ENCODE measurements at regions not wholly inside any gene's neighbourhood (a gene's known extent, or its start where the extent isn't known, plus 50 kb on each side); places are given as distances from the start of the nearest gene placed in this dataset.
"Not testable (repeated sequence)": the region's sequence is repeated elsewhere in the genome, so short reads cannot be mapped to it uniquely, and the experiment has no call there.

DNA sequence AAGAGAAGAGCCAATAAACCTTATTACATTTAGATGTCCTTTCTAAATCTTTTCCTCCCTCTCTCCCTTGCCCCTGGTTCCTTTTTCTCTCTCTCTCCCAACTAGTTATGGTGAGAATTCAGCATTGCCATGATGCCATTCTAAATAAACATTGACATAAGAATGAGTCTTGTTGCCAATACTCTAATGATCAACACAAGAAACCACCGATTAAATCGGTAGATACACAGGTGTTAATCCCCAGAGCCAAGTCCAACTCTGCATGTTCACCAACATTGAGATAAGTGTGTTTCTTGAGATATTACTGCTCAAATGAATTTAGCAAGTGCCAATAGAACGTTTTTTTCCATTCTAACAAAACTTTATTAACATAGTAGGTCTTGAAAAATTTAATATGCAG, 412.1 kb downstream of the KCNJ2 start:
- Histone ChIP-seq H3K4me1 (ENCODE audit: insufficient read depth, low read length) (no peaks in the 10 kb centered on the region), H3K36me3 (ENCODE audit: insufficient read depth, low read length) (no peaks in the 10 kb centered on the region; the same call in 1 of the 2 replicates), H3K9ac (ENCODE audit: low read depth, low read length) (no peak overlapping the region), H3K9me3 (ENCODE audit: control insufficient read depth, insufficient read depth, low read length) (peaks cover 4% of the 10 kb centered on the region; the same call in 1 of the 2 replicates)

DNA sequence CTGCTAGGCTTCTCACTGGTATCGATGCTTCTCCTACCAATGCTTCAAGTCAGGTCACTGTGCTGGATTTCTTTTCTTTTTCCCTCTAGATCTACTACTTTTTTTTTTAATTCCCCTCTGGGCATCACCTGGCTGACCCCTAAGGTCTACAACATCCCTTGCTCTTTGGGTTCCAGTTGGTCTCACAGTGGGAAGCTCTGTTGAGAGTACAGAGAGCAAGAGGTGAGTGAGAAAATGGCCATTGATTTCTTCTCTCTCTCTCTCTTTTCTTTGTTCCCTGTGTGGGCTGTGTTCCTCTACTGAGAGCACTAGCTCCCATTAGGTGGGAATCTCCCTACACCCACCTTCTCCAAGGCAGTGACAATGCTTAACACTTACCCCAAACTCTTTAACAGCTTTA, 413.4 kb downstream of the KCNJ2 start:
- peaks cover 4% of the 10 kb centered on the region; the same call in 1 of the 2 replicates for H3K9me3 ChIP-seq (ENCODE audit: control insufficient read depth, insufficient read depth, low read length)
- no peaks in the 10 kb centered on the region for H3K4me1 ChIP-seq (ENCODE audit: insufficient read depth, low read length)
- no peak overlapping the region for H3K9ac ChIP-seq (ENCODE audit: low read depth, low read length)
- no peaks in the 10 kb centered on the region for H3K36me3 ChIP-seq (ENCODE audit: insufficient read depth, low read length)

DNA sequence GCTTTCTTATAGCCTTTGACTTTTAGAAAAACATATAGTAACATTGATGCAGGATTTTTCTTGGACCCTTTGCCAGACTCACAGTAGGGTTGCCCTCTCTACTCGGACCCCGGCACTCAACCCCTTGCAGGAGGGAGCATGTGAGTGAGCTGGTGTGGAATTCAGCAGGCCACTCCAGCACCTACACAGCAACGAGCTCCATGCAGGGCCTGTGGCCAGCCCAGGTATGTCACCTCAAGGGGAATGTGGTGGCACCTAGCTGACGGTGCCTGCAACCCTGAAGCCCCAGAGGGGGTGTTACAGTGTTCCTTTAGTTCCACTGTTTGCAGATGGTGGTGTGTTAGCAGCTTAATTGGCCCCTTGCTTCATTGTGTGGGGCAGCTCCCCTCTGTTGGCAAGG, 414.9 kb downstream of the KCNJ2 start:
- Histone ChIP-seq H3K9ac (ENCODE audit: low read depth, low read length) (no peak overlapping the region), H3K9me3 (ENCODE audit: control insufficient read depth, insufficient read depth, low read length) (peaks cover 4% of the 10 kb centered on the region; the same call in 1 of the 2 replicates), H3K4me1 (ENCODE audit: insufficient read depth, low read length) (no peaks in the 10 kb centered on the region), H3K36me3 (ENCODE audit: insufficient read depth, low read length) (no peaks in the 10 kb centered on the region)

DNA sequence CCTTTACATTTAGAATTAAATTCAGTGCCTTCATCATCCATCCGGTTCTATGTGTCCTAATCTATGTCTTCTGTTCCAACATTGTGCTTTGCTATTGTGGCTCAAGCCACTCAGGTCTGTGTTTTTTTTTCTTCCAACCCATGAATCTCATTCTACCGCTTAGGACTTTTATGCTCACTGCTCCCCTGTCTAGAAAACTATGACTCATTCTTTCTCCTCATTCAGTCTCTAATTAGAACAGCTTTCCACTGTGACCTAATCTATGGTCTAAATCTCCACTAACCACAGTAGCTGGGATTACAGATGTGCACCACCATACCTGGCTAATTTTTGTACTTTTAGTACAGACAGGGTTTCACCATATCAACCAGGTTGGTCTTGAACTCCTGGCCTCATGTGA, 418.7 kb downstream of the KCNJ2 start:
- Histone ChIP-seq H3K9me3 (ENCODE audit: control insufficient read depth, insufficient read depth, low read length) (peaks cover 4% of the 10 kb centered on the region; the same call in 1 of the 2 replicates), H3K9ac (ENCODE audit: low read depth, low read length) (no peak overlapping the region), H3K36me3 (ENCODE audit: insufficient read depth, low read length) (no peaks in the 10 kb centered on the region), H3K4me1 (ENCODE audit: insufficient read depth, low read length) (no peaks in the 10 kb centered on the region)

DNA sequence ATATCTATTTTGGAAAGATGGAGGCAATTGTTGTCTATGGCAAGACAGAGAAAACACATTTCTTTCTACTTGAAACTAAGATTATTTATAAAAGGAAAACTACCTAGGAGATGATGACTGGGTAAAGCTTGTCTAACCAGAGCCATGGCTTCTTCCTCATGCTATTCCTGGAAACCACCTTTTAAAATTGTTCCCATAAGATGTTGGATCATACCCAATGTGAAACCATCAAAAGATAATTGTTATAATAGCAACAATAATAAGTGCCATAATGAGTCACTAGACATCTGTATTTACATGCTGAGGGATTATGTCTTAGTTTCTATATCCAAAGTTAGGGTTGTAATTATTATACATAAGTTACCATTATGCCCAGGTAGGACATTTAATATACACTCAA, 428.4 kb downstream of the KCNJ2 start:
- Histone ChIP-seq H3K36me3 (ENCODE audit: insufficient read depth, low read length) (no peaks in the 10 kb centered on the region), H3K9me3 (ENCODE audit: control insufficient read depth, insufficient read depth, low read length) (no peaks in the 10 kb centered on the region), H3K9ac (ENCODE audit: low read depth, low read length) (no peak overlapping the region), H3K4me1 (ENCODE audit: insufficient read depth, low read length) (no peaks in the 10 kb centered on the region)

DNA sequence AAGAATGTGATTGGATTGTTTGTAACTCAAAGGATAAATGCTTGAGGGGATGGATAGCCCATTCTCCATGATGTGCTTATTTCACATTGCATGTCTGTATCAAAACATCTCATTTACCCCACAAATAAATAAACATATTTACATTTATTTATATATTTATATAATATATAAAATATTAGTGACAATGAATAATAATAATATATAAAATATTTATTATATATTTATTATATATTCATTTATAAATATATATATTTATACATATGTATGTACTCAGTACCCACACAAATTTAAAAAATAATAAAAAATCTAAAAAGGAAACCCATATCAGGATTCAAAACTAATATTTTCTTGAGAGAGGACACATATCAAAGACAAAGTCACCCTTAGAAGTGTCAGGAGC, 429.9 kb downstream of the KCNJ2 start:
- no peaks in the 10 kb centered on the region for H3K9me3 ChIP-seq (ENCODE audit: control insufficient read depth, insufficient read depth, low read length)
- no peak overlapping the region for H3K9ac ChIP-seq (ENCODE audit: low read depth, low read length)
- no peaks in the 10 kb centered on the region for H3K4me1 ChIP-seq (ENCODE audit: insufficient read depth, low read length)
- no peaks in the 10 kb centered on the region for H3K36me3 ChIP-seq (ENCODE audit: insufficient read depth, low read length)

DNA sequence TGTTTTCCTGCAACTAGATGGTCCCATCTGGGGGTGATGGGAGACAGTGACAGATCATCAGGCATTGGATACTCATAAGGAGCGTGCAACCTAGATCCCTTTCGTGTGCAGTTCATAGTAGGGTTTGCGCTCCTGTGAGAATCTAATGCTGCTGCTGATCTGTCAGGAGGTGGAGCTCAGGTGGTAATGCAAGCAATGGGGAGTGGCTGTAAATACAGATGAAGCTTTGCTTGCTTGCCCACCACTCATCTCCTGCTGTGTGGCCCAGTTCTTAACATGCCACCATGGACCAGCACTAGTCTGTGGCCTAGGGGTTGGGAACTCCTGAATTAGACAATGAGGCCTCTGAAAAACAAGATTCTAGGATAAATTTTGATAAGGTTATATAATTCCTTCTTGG, 430.6 kb downstream of the KCNJ2 start:
- H3K4me1 ChIP-seq (ENCODE audit: insufficient read depth, low read length); H3K36me3 ChIP-seq (ENCODE audit: insufficient read depth, low read length); H3K9me3 ChIP-seq (ENCODE audit: control insufficient read depth, insufficient read depth, low read length); H3K9ac ChIP-seq (ENCODE audit: low read depth, low read length): not testable (repeated sequence)

DNA sequence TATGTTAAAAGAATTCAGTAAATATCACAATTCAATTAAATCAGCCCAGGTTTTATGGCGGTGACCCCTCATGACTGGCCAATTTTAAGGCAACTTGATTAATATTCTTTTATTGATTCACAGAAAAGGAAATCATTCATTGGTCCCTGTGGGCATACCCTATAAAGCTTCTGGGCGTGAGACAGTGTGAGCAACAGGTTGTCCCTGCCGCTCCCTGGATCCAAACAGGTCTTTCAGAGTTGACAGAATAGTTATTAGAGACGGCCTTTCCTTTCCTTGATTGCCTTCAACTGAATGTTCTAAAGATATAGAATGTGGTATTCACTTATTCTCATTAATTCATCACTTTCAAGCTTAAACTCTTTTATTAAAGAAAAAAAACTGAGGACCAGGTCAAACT, 433.9 kb downstream of the KCNJ2 start:
- Histone ChIP-seq H3K9me3 (ENCODE audit: control insufficient read depth, insufficient read depth, low read length) (no peaks in the 10 kb centered on the region), H3K4me1 (ENCODE audit: insufficient read depth, low read length) (peaks cover 3% of the 10 kb centered on the region; the same call in 1 of the 2 replicates), H3K9ac (ENCODE audit: low read depth, low read length) (no peak overlapping the region), H3K36me3 (ENCODE audit: insufficient read depth, low read length) (no peaks in the 10 kb centered on the region)

DNA sequence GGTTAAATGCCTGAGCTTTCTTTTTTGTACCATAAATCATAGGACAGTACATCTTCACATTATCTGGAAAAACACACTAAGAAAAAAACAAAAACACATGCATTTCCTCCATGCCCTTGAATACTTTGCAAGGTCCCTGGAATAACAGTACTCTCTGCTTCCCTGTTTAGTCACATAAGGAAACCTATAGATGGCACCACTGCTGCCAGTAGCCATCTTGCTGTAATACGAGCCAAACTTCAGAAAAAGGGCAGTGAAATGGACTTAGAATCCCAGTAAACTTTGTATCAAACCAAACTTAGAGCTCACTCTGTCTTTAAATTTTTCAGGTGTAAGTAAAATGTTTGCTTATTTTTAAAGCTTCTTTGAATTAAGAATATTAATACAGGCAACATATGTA, 435.5 kb downstream of the KCNJ2 start:
- Histone ChIP-seq H3K36me3 (ENCODE audit: insufficient read depth, low read length) (no peaks in the 10 kb centered on the region), H3K4me1 (ENCODE audit: insufficient read depth, low read length) (peaks cover 12% of the 10 kb centered on the region; the same call in 1 of the 2 replicates), H3K9ac (ENCODE audit: low read depth, low read length) (no peak overlapping the region), H3K9me3 (ENCODE audit: control insufficient read depth, insufficient read depth, low read length) (no peaks in the 10 kb centered on the region)

DNA sequence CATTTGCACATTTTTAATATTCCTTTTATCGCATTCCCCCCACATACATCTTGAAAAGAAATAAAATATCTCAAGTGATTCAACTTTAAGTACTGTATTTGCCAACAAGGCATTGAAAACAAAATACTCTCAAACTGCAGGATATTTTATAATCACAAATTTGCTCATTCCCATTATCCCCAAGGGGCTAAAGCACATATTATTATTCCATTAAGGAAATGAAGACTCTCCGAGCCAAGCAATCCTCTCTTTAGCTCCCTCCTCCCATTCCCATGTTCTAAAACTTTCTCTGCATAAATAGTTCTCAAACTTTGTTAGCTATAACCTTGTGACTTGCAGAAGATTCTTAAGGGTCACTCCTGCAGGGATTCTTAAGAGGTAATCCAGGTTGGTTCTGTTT, 436.8 kb downstream of the KCNJ2 start:
- no peak overlapping the region for H3K9ac ChIP-seq (ENCODE audit: low read depth, low read length)
- peaks cover 12% of the 10 kb centered on the region; the same call in 1 of the 2 replicates for H3K4me1 ChIP-seq (ENCODE audit: insufficient read depth, low read length)
- no peaks in the 10 kb centered on the region for H3K36me3 ChIP-seq (ENCODE audit: insufficient read depth, low read length)
- no peaks in the 10 kb centered on the region for H3K9me3 ChIP-seq (ENCODE audit: control insufficient read depth, insufficient read depth, low read length)

DNA sequence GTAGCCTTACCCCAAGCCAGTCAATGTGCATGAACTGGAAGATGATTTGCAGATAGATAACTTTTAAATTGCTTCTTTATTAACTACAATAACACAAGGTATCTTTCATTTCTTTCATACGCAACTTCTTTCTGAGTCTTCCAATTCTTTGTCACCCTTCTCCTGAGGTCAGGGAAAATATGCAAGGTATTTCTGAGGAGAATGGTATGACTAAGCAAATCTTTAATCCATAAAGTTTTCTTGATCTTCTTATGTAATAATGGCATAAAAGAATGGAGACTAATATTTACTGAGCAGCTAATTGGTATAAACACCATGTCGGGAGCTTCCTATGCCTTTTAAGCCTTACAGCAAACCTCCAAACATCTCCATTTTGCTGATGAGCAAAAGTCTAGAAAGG, 438.9 kb downstream of the KCNJ2 start:
- Histone ChIP-seq H3K9ac (ENCODE audit: low read depth, low read length) (no peak overlapping the region), H3K4me1 (ENCODE audit: insufficient read depth, low read length) (peaks cover 12% of the 10 kb centered on the region; the same call in 1 of the 2 replicates), H3K9me3 (ENCODE audit: control insufficient read depth, insufficient read depth, low read length) (no peaks in the 10 kb centered on the region), H3K36me3 (ENCODE audit: insufficient read depth, low read length) (no peaks in the 10 kb centered on the region)

DNA sequence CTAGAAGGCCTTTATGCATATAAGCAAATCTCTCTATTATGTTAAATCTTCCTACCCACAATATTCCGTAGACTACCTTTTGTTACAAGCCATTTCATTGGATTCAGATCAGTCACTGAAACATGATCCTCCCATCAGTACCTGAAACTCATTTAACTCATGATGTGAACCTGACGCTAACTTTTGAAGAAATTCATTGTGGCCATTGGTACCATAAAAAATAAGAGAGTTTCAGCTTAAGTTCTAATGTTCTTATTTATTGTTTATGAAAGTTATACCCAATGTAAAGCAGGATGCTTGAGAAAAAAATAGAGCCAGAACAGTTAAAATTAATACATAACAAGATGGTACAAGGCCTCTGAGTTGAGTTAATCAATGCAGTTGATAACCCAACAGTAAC, 439.6 kb downstream of the KCNJ2 start:
- peaks cover 12% of the 10 kb centered on the region; the same call in 1 of the 2 replicates for H3K4me1 ChIP-seq (ENCODE audit: insufficient read depth, low read length)
- H3K36me3 ChIP-seq (ENCODE audit: insufficient read depth, low read length): no peaks in the 10 kb centered on the region
- H3K9ac ChIP-seq (ENCODE audit: low read depth, low read length): no peak overlapping the region
- no peaks in the 10 kb centered on the region for H3K9me3 ChIP-seq (ENCODE audit: control insufficient read depth, insufficient read depth, low read length)

DNA sequence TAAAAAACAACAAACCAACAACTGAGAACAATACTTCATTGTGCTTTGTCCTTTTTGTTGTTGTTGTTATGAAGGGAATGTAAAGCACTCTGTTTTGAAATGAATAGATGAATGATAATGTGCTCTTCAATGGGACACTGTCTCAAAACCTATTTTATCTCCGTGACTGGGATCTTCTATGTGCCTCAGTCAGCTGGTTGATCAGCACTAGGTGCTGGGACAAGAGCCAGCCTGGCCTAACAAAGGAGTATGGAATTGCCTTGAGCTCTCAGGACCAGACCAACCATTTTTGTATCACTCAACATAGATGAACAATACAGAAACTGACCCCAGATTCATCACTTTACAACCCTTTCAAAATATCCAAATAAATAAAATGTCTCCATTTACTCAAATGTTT, 440.2 kb downstream of the KCNJ2 start:
- H3K9me3 ChIP-seq (ENCODE audit: control insufficient read depth, insufficient read depth, low read length): no peaks in the 10 kb centered on the region
- H3K4me1 ChIP-seq (ENCODE audit: insufficient read depth, low read length): peaks cover 12% of the 10 kb centered on the region; the same call in 1 of the 2 replicates
- H3K36me3 ChIP-seq (ENCODE audit: insufficient read depth, low read length): no peaks in the 10 kb centered on the region
- no peak overlapping the region for H3K9ac ChIP-seq (ENCODE audit: low read depth, low read length)

DNA sequence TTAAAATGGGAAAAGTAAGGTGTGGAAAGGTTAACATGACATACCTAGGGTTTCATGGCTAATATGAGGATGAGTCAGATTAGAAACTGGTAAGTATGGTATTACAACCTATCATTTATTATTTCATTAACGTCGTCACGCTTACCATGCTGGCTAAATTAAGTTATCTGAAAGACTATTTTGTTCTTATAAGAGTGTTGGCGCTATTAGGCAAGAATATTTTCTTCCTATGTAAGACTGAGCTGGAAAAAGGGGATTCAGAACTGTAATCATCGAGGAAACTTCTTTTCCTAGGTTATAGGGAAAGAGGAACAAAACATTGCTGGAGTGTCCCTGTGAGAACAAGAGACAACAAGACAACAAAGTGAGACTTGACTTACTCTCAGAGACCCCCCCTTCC, 440.8 kb downstream of the KCNJ2 start:
- Histone ChIP-seq H3K36me3 (ENCODE audit: insufficient read depth, low read length) (no peaks in the 10 kb centered on the region), H3K9ac (ENCODE audit: low read depth, low read length) (no peak overlapping the region), H3K4me1 (ENCODE audit: insufficient read depth, low read length) (peaks cover 12% of the 10 kb centered on the region; the same call in 1 of the 2 replicates), H3K9me3 (ENCODE audit: control insufficient read depth, insufficient read depth, low read length) (no peaks in the 10 kb centered on the region)

DNA sequence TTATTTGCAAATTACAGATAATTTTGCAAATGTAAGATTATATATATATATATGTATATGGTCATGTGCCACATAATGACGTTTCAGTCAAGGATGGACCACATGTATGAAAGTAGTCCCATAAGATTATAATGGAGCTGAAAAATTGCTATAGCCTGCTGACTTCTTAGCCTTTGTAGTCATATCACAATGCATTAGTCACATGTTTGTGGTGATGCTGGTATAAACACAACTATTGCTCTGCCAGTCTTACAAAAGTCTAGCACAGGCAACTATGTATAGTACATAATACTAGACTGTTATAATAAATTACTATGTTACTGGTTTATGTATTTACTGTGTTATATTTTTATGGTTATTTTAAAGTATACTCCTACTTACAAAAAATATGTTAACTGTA, 444.3 kb downstream of the KCNJ2 start:
- no peaks in the 10 kb centered on the region; the same call in 1 of the 2 replicates for H3K9me3 ChIP-seq (ENCODE audit: control insufficient read depth, insufficient read depth, low read length)
- no peak overlapping the region for H3K9ac ChIP-seq (ENCODE audit: low read depth, low read length)
- peaks cover 4% of the 10 kb centered on the region; the same call in 1 of the 2 replicates for H3K4me1 ChIP-seq (ENCODE audit: insufficient read depth, low read length)
- no peaks in the 10 kb centered on the region for H3K36me3 ChIP-seq (ENCODE audit: insufficient read depth, low read length)

DNA sequence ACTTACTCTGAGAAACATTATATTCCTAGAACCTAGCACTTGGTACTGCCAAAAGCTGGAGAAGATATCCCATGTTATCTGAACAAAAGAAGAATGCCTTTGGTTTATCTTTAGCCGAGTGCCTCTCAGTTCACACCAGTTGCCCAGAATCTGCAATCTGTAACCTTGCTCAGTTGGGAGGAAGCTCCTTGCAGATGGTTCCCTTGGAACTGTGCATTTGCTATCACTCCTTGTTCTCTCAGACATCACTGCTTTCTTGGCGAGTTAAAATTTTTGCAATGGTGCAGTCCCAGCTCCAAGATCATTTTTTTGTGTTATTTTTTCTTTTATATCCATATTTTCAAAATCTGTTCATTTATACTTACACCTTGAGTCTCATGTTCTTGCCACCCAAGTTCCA, 446.5 kb downstream of the KCNJ2 start:
- H3K9ac ChIP-seq (ENCODE audit: low read depth, low read length): no peak overlapping the region
- H3K36me3 ChIP-seq (ENCODE audit: insufficient read depth, low read length): no peaks in the 10 kb centered on the region
- H3K4me1 ChIP-seq (ENCODE audit: insufficient read depth, low read length): no peaks in the 10 kb centered on the region
- H3K9me3 ChIP-seq (ENCODE audit: control insufficient read depth, insufficient read depth, low read length): no peaks in the 10 kb centered on the region; the same call in 1 of the 2 replicates

Measured in ES-I3 (cell line).